ENCODE measurements at regions not wholly inside any gene's neighbourhood (a gene's known extent, or its start where the extent isn't known, plus 50 kb on each side); places are given as distances from the start of the nearest gene placed in this dataset.
"Not testable (repeated sequence)": the region's sequence is repeated elsewhere in the genome, so short reads cannot be mapped to it uniquely, and the experiment has no call there.

GRCh38 chr1:145482214-145482860, 56.9 kb upstream of the NBPF20 start:
- not testable (repeated sequence) for H3K36me3 ChIP-seq (ENCODE audit: insufficient read depth, low read length); H3K4me2 ChIP-seq (ENCODE audit: low read depth, low read length, poor library complexity, severe bottlenecking); H3K27me3 ChIP-seq (ENCODE audit: insufficient read depth, low read length, poor library complexity, severe bottlenecking); H3K4me3 ChIP-seq (ENCODE audit: low read length, poor library complexity, severe bottlenecking); H3K9ac ChIP-seq (ENCODE audit: low read depth, low read length, poor library complexity, severe bottlenecking); H3F3A ChIP-seq (ENCODE audit: low read depth); H4K20me1 ChIP-seq (ENCODE audit: insufficient read depth, low read length, poor library complexity, severe bottlenecking); H3K79me2 ChIP-seq (ENCODE audit: insufficient read depth, low read length); H2AFZ ChIP-seq (ENCODE audit: low read length); H3K9me2 ChIP-seq (replicated peaks; ENCODE audit: low read depth, low read length); H3K4me1 ChIP-seq (ENCODE audit: insufficient read depth, low read length, poor library complexity, severe bottlenecking); H3K9me3 ChIP-seq (ENCODE audit: insufficient read depth, low read depth, low read length)

DNA sequence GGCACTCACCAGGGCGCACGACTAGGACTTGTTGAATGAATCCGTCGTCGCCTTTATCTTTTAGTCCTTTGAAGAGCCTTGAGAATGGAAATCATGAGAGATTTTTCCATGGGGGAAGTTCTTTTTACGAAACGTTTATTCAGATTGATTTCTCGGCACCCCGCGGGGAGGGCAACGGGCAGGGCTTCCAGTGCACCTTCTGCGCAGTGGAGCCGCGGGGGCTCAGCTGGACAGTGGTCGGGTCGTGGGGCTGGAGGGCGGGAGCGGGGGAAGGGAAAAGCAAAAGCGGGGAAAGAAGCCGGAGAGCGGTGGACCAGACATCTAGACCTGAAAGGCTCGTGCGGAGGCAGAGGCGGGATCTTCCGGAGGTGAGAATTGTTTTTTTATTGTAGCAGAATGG, 50.6 kb upstream of the NBPF20 start:
- H3K4me3 ChIP-seq (ENCODE audit: low read length, poor library complexity, severe bottlenecking); H3K9ac ChIP-seq (ENCODE audit: low read depth, low read length, poor library complexity, severe bottlenecking): not testable (repeated sequence)

GRCh38 chr1:145475369-145475915, 50.0 kb upstream of the NBPF20 start:
- not testable (repeated sequence) for H3K79me2 ChIP-seq (ENCODE audit: insufficient read depth, low read length); H3K9me2 ChIP-seq (replicated peaks; ENCODE audit: low read depth, low read length); H3K27me3 ChIP-seq (ENCODE audit: insufficient read depth, low read length, poor library complexity, severe bottlenecking); H3K9ac ChIP-seq (ENCODE audit: low read depth, low read length, poor library complexity, severe bottlenecking); H4K20me1 ChIP-seq (ENCODE audit: insufficient read depth, low read length, poor library complexity, severe bottlenecking); H3F3A ChIP-seq (ENCODE audit: low read depth); H3K4me3 ChIP-seq (ENCODE audit: low read length, poor library complexity, severe bottlenecking); H3K36me3 ChIP-seq (ENCODE audit: insufficient read depth, low read length); H3K4me1 ChIP-seq (ENCODE audit: insufficient read depth, low read length, poor library complexity, severe bottlenecking); H3K4me2 ChIP-seq (ENCODE audit: low read depth, low read length, poor library complexity, severe bottlenecking); H3K9me3 ChIP-seq (ENCODE audit: insufficient read depth, low read depth, low read length); H2AFZ ChIP-seq (ENCODE audit: low read length)

More for the DNA sequence above, 50.6 kb upstream of the NBPF20 start:
- not testable (repeated sequence) for H3K9me2 ChIP-seq (replicated peaks; ENCODE audit: low read depth, low read length); H3K4me1 ChIP-seq (ENCODE audit: insufficient read depth, low read length, poor library complexity, severe bottlenecking); H4K20me1 ChIP-seq (ENCODE audit: insufficient read depth, low read length, poor library complexity, severe bottlenecking); H3K4me2 ChIP-seq (ENCODE audit: low read depth, low read length, poor library complexity, severe bottlenecking); H2AFZ ChIP-seq (ENCODE audit: low read length); H3K79me2 ChIP-seq (ENCODE audit: insufficient read depth, low read length); H3K9me3 ChIP-seq (ENCODE audit: insufficient read depth, low read depth, low read length); H3F3A ChIP-seq (ENCODE audit: low read depth); H3K36me3 ChIP-seq (ENCODE audit: insufficient read depth, low read length); H3K27me3 ChIP-seq (ENCODE audit: insufficient read depth, low read length, poor library complexity, severe bottlenecking)

All from Loucy (cell line).